Keratinocyte (primary cell): ENCODE measurements at regions not wholly inside any gene's neighbourhood (a gene's known extent, or its start where the extent isn't known, plus 50 kb on each side); places are given as distances from the start of the nearest gene placed in this dataset.

ENCODE experiments used
- DNase-seq: peaks from one replicate; pipeline ENCODE4 v3.0.0-alpha.2; 2011; ENCODE audit warnings: low read depth, missing footprints, low spot score
- FAIRE-seq: peaks from 2 replicates; lab custom pipeline; 2011; peaks lifted over from hg19 to GRCh38; lab: Jason Lieb, UNC
- H2AFZ ChIP-seq: 2 replicates; pipeline ENCODE4 v1.6.0; 2012; ENCODE audit warnings: low read length, control low read depth, inconsistent platforms; ENCODE audit not compliant: control insufficient read depth
- H3K27ac ChIP-seq: 2 replicates; pipeline ENCODE4 v1.5.1; 2011; ENCODE audit warnings: low read length; ENCODE audit not compliant: control insufficient read depth, insufficient read depth
- H3K27me3 ChIP-seq: 3 replicates; pipeline ENCODE4 v1.6.0; 2011; ENCODE audit warnings: low read length; ENCODE audit not compliant: control insufficient read depth, insufficient read depth; ENCODE audit errors: extremely low read depth
- H3K36me3 ChIP-seq, 2 experiments: 2 replicates in 1 of 2; 3 replicates in 1 of 2; pipeline ENCODE4 v1.5.1; 2011; ENCODE audit warnings: low read length in 2 of 2, mild to moderate bottlenecking in 1 of 2; ENCODE audit not compliant: control insufficient read depth in 2 of 2, insufficient read depth in 2 of 2; ENCODE audit errors: extremely low read depth in 1 of 2
- H3K4me1 ChIP-seq: 3 replicates; pipeline ENCODE4 v1.5.1; 2011; ENCODE audit warnings: low read length; ENCODE audit not compliant: control insufficient read depth, insufficient read depth; ENCODE audit errors: extremely low read depth
- H3K4me2 ChIP-seq: 3 replicates; pipeline ENCODE4 v1.6.0; 2011; ENCODE audit warnings: low read depth, low read length; ENCODE audit not compliant: control insufficient read depth, insufficient read depth; ENCODE audit errors: extremely low read depth
- H3K4me3 ChIP-seq, 3 experiments: fragments of 200-600 bp in 1 of 3; sonication (generic) in 1 of 3; 2 replicates in 2 of 3; 3 replicates in 1 of 3; pipeline ENCODE4 v1.5.1; 2011 to 2016; ENCODE audit warnings: low read length in 3 of 3, mild to moderate bottlenecking in 3 of 3, control low read depth in 2 of 3, inconsistent platforms in 1 of 3, low read depth in 1 of 3, mixed read lengths in 1 of 3, mixed run types in 1 of 3, moderate library complexity in 1 of 3; ENCODE audit not compliant: control insufficient read depth in 2 of 3, insufficient read depth in 2 of 3; ENCODE audit errors: extremely low read depth in 1 of 3
- H3K79me2 ChIP-seq: 2 replicates; pipeline ENCODE4 v1.6.0; 2012; ENCODE audit warnings: low read length; ENCODE audit not compliant: control insufficient read depth, insufficient read depth
- H3K9ac ChIP-seq: 3 replicates; pipeline ENCODE4 v1.6.0; 2011; ENCODE audit warnings: low read length; ENCODE audit not compliant: control insufficient read depth, insufficient read depth; ENCODE audit errors: extremely low read depth
- H3K9me1 ChIP-seq: 3 replicates; pipeline ENCODE4 v1.6.0; 2011; ENCODE audit warnings: low read length; ENCODE audit not compliant: control insufficient read depth, insufficient read depth; ENCODE audit errors: extremely low read depth
- H3K9me3 ChIP-seq: 2 replicates; pipeline ENCODE4 v1.5.1; 2012; ENCODE audit warnings: low read depth, low read length; ENCODE audit not compliant: control insufficient read depth
- H4K20me1 ChIP-seq: 3 replicates; pipeline ENCODE4 v1.6.0; 2011; ENCODE audit warnings: low read length; ENCODE audit not compliant: control insufficient read depth, insufficient read depth; ENCODE audit errors: extremely low read depth
- CTCF ChIP-seq, 3 experiments: IDR thresholded peaks in 1 of 3; conservative IDR thresholded peaks in 1 of 3; optimal IDR thresholded peaks in 1 of 3; 2 replicates in 2 of 3; 3 replicates in 1 of 3; pipeline versions ENCODE3 to v1.5.1; 2011; ENCODE audit warnings: low read length in 3 of 3, mild to moderate bottlenecking in 3 of 3, moderate library complexity in 2 of 3, control low read depth in 1 of 3, inconsistent platforms in 1 of 3; ENCODE audit not compliant: insufficient read depth in 2 of 3; ENCODE audit errors: extremely low read depth in 1 of 3
- EZH2 ChIP-seq: IDR thresholded peaks from one replicate; pipeline ENCODE4 v1.6.1; 2012; ENCODE audit warnings: inconsistent platforms, mild to moderate bottlenecking, low read length, moderate library complexity
- dilution Hi-C: fragments of 300-500 bp; cut with MboI; formaldehyde crosslinking; loops from one replicate; pipeline ENCODE4 v1.7.0; 2020; ENCODE audit warnings: low sequenced_read_pairs; ENCODE audit not compliant: extremely low pct_ligation_motif_present

GRCh38 chr6:105929626-105930025 is 156.5 kb upstream of the PRDM1 start:
- H3K4me3 ChIP-seq, result no peak overlapping the region
- no peaks in the 10 kb centered on the region for H3K9me3 ChIP-seq
- TF ChIP-seq EZH2, result no peak
- no peak for TF ChIP-seq CTCF (optimal IDR thresholded peaks at IDR 0.05 in 1 of 3, IDR thresholded peaks at IDR 0.05 in 1 of 3, conservative IDR thresholded peaks at IDR 0.05 in 1 of 3; ENCODE audit: extremely low read depth in 1 of 3, insufficient read depth in 2 of 3, low read length in 3 of 3)
- H4K20me1 ChIP-seq, result no peaks in the 10 kb centered on the region
- H3K9me1 ChIP-seq, result no peaks in the 10 kb centered on the region
- H3K4me2 ChIP-seq, result no peak overlapping the region
- no peaks in the 10 kb centered on the region for H3K36me3 ChIP-seq
- dilution Hi-C loops, result no loop called here
- no peak overlapping the region for H2AFZ ChIP-seq
- H3K79me2 ChIP-seq, result no peaks in the 10 kb centered on the region
- H3K9ac ChIP-seq, result no peak overlapping the region
- H3K4me1 ChIP-seq, result peaks cover 10% of the 10 kb centered on the region
- FAIRE-seq (no peak), DNase-seq (no peak)
- no peaks in the 10 kb centered on the region for H3K27me3 ChIP-seq
- no peak overlapping the region for H3K27ac ChIP-seq

- Histone ChIP-seq H4K20me1 (no peaks in the 10 kb centered on the region), H3K27me3 (no peaks in the 10 kb centered on the region), H3K4me2 (no peak overlapping the region), H3K79me2 (no peaks in the 10 kb centered on the region), H3K9me1 (no peaks in the 10 kb centered on the region), H3K27ac (no peak overlapping the region), H3K9ac (no peak overlapping the region), H3K4me1 (no peaks in the 10 kb centered on the region), H3K4me3 (no peak overlapping the region), H2AFZ (no peak overlapping the region), H3K36me3 (no peaks in the 10 kb centered on the region), H3K9me3 (no peaks in the 10 kb centered on the region)
- TF ChIP-seq EZH2 (no peak), CTCF (optimal IDR thresholded peaks at IDR 0.05 in 1 of 3, IDR thresholded peaks at IDR 0.05 in 1 of 3, conservative IDR thresholded peaks at IDR 0.05 in 1 of 3; ENCODE audit: extremely low read depth in 1 of 3, insufficient read depth in 2 of 3, low read length in 3 of 3) (no peak)
- FAIRE-seq (no peak), DNase-seq (no peak)
- dilution Hi-C loops, result no loop called here
Measured at GRCh38 chr6:105926318-105926717, 159.8 kb upstream of the PRDM1 start.
